Stomach (tissue), 4 donors: ENCODE measurements at regions not wholly inside any gene's neighbourhood (a gene's known extent, or its start where the extent isn't known, plus 50 kb on each side); places are given as distances from the start of the nearest gene placed in this dataset.

ENCODE experiments used
- POLR2AphosphoS5 ChIP-seq, 3 donors: sonication (generic); formaldehyde crosslinking; IDR thresholded peaks; one replicate each; pipeline ENCODE4 v1.6.1; 2016; ENCODE audit warnings: antibody characterized with exemption in 3 of 3
- TF ChIP-seq, protein P1 (sequence below), 7 experiments: fragments of 450-650 bp in 4 of 7; fragments of 200-600 bp in 3 of 7; sonication (generic) in 3 of 7; IDR thresholded peaks; one replicate each; pipeline ENCODE4 v1.5.1; 2016 to 2019; ENCODE audit warnings: antibody characterized with exemption in 7 of 7, control low read depth in 2 of 7, mild to moderate bottlenecking in 1 of 7

DNA sequence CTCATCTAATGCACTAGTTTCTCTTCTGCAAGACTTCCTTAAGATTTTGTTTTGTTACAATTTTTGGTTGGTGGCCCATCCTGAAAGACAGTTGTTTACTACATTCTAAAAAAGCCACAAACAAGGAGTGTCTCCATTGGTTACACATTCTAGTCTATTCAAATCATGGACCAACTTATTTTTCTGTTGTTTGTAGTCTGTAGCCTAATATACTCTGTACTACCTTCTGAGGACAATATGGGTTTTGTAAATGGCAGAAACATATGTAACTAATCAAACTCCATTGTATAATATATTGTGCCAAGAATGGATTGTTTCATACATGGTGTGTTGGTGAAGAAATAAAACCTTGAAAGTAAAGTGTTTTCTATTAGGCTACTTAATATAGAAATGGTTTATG, 79.5 kb upstream of the DHX40 start:
- TF ChIP-seq, protein P1, sequence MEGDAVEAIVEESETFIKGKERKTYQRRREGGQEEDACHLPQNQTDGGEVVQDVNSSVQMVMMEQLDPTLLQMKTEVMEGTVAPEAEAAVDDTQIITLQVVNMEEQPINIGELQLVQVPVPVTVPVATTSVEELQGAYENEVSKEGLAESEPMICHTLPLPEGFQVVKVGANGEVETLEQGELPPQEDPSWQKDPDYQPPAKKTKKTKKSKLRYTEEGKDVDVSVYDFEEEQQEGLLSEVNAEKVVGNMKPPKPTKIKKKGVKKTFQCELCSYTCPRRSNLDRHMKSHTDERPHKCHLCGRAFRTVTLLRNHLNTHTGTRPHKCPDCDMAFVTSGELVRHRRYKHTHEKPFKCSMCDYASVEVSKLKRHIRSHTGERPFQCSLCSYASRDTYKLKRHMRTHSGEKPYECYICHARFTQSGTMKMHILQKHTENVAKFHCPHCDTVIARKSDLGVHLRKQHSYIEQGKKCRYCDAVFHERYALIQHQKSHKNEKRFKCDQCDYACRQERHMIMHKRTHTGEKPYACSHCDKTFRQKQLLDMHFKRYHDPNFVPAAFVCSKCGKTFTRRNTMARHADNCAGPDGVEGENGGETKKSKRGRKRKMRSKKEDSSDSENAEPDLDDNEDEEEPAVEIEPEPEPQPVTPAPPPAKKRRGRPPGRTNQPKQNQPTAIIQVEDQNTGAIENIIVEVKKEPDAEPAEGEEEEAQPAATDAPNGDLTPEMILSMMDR (IDR thresholded peaks at IDR 0.05), result no peak
- no peak for TF ChIP-seq POLR2AphosphoS5 (IDR thresholded peaks at IDR 0.05)
